HUES6 (cell line): ENCODE measurements at regions not wholly inside any gene's neighbourhood (a gene's known extent, or its start where the extent isn't known, plus 50 kb on each side); places are given as distances from the start of the nearest gene placed in this dataset.

Source experiments
- H3K27ac ChIP-seq: 2 replicates; pipeline ENCODE4 v1.7.0; 2013; ENCODE audit warnings: low read depth, mild to moderate bottlenecking, low read length, inconsistent platforms
- H3K27me3 ChIP-seq: 2 replicates; pipeline ENCODE4 v1.6.1; 2013; ENCODE audit warnings: low read length; ENCODE audit not compliant: control insufficient read depth, insufficient read depth
- H3K36me3 ChIP-seq: 2 replicates; pipeline ENCODE4 v1.6.1; 2013; ENCODE audit warnings: low read length; ENCODE audit not compliant: control insufficient read depth, insufficient read depth
- H3K4me1 ChIP-seq: 2 replicates; pipeline ENCODE4 v1.6.1; 2013; ENCODE audit warnings: low read length; ENCODE audit not compliant: control insufficient read depth, insufficient read depth
- H3K4me3 ChIP-seq: 2 replicates; pipeline ENCODE4 v1.5.1; 2013; ENCODE audit warnings: low read depth, low read length
- H3K9ac ChIP-seq: one replicate; pipeline ENCODE4 v1.6.1; 2013; ENCODE audit warnings: mild to moderate bottlenecking, low read length
- H3K9me3 ChIP-seq: 2 replicates; pipeline ENCODE4 v1.6.1; 2013; ENCODE audit warnings: low read depth, low read length; ENCODE audit not compliant: control insufficient read depth, insufficient read depth

GRCh38 chr9:96183751-96184150 lies 118.2 kb downstream of the HSD17B3 start:
- no peaks in the 10 kb centered on the region for H3K36me3 ChIP-seq
- no peak overlapping the region for H3K4me3 ChIP-seq
- H3K4me1 ChIP-seq, result peaks cover 12% of the 10 kb centered on the region
- H3K27me3 ChIP-seq, result no peaks in the 10 kb centered on the region
- H3K9ac ChIP-seq, result no peak overlapping the region
- H3K27ac ChIP-seq, result no peak overlapping the region
- peaks cover 14% of the 10 kb centered on the region; the same call in 1 of the 2 replicates for H3K9me3 ChIP-seq

DNA sequence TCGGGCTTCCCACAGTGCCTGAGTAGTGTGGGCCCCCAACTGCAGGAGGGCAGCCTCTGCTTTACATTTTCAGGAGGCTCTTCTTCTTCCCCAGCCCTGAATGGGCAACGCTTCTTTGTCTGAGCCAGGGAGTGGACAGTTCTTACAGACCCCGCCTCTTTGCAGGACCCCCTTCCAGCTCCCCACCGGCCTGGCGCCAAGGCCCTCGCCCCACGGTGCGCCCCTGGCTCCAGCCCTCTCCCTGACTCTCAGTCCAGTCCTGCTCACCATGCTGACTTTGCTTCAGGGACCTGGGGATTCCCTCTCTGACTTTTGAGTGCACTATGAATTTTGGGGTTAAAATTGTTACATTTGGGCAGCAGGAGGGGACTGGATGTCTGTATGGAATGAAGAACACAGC lies 123.8 kb downstream of the HSD17B3 start:
- Histone ChIP-seq H3K4me3 (no peak overlapping the region), H3K36me3 (no peaks in the 10 kb centered on the region), H3K4me1 (peaks cover 15% of the 10 kb centered on the region; the same call in 1 of the 2 replicates), H3K27ac (no peak overlapping the region), H3K9me3 (no peaks in the 10 kb centered on the region), H3K27me3 (no peaks in the 10 kb centered on the region), H3K9ac (no peak overlapping the region)

DNA sequence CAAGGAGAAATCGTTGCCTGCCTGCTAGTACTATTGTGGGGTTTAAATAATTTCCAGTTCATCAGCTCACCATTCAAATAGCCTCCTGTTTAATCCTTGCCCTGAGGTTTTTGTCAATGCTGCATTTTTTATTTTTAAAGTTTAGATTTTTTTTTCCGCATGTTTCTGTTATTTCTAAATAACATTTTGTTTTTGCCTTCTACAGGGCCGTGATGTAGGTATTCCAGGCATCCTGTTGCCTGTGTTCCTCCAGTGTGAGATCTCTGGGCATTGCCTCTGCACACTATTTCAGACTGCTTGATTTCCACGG lies 124.3 kb downstream of the HSD17B3 start:
- Histone ChIP-seq H3K27ac (no peak overlapping the region), H3K4me1 (peaks cover 15% of the 10 kb centered on the region; the same call in 1 of the 2 replicates), H3K27me3 (no peaks in the 10 kb centered on the region), H3K9ac (no peak overlapping the region), H3K36me3 (no peaks in the 10 kb centered on the region), H3K9me3 (no peaks in the 10 kb centered on the region), H3K4me3 (no peak overlapping the region)

DNA sequence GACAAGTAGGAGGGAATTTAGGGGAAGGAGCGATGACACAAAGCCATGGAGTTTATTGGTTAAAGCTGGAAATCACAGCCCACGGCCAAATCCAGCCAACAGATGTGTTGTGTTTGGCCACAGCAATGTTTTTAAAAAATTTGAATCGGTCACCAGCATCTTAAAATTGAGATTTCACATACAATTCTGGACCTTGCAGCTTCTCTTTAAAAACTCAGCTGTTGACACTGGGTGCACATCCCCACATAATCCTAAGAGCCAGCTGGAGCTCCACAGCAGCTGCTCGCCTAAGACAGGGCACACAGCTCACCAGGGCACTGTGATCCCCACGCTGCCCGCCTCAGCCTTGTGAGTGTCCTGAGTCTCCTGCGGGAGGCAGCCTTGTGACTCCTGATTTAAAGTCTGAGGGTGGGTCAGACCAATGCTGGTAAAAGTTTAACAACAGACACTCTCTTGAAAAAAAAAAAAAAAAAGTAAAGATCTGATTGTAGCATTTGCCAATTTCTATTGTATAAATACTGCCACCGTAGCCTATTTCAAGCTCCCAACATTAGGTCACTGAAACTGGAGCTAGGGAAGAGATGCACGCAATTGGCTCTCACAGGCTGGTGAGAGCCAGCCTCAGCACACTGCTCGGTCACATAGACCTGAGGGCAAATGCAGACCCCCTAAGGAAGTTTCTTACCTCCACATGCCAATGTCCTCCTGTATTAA lies 124.8 kb downstream of the HSD17B3 start:
- Histone ChIP-seq H3K27me3 (no peaks in the 10 kb centered on the region), H3K9ac (no peak overlapping the region), H3K4me3 (no peak overlapping the region), H3K36me3 (no peaks in the 10 kb centered on the region), H3K27ac (no peak overlapping the region), H3K9me3 (no peaks in the 10 kb centered on the region), H3K4me1 (peaks cover 15% of the 10 kb centered on the region; the same call in 1 of the 2 replicates)

DNA sequence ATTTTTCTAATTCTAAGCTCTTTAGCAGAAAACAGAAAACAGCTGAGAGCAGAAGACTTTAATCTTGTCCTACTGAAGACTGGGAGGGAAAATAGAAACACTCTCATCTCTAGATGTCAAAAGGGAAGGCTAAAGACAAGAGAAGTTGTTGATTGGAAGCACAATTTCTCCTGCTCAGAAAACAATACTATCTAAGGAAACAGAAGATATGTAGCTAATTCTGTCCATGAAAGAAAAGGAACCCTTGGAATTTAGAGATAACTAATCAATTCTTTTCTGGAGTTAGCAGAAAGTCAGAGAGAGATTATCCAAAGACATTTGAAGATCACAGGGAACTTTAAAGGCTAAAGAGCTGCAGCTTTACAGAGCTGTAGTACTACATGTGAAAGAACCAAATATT lies 126.2 kb downstream of the HSD17B3 start:
- Histone ChIP-seq H3K4me3 (no peak overlapping the region), H3K36me3 (no peaks in the 10 kb centered on the region), H3K4me1 (peaks cover 15% of the 10 kb centered on the region; the same call in 1 of the 2 replicates), H3K27me3 (no peaks in the 10 kb centered on the region), H3K9me3 (no peaks in the 10 kb centered on the region), H3K9ac (no peak overlapping the region), H3K27ac (no peak overlapping the region)

GRCh38 chr9:96175001-96175400 lies 127.0 kb downstream of the HSD17B3 start:
- Histone ChIP-seq H3K4me1 (peaks cover 23% of the 10 kb centered on the region), H3K9me3 (no peaks in the 10 kb centered on the region), H3K36me3 (no peaks in the 10 kb centered on the region), H3K9ac (no peak overlapping the region), H3K27ac (no peak overlapping the region), H3K27me3 (no peaks in the 10 kb centered on the region), H3K4me3 (no peak overlapping the region)

- Histone ChIP-seq H3K4me3 (no peak overlapping the region), H3K9ac (no peak overlapping the region), H3K36me3 (no peaks in the 10 kb centered on the region), H3K4me1 (peaks cover 29% of the 10 kb centered on the region), H3K9me3 (no peaks in the 10 kb centered on the region), H3K27me3 (no peaks in the 10 kb centered on the region), H3K27ac (no peak overlapping the region)
These were observed 127.6 kb downstream of the HSD17B3 start for GRCh38 chr9:96174371-96174770.

DNA sequence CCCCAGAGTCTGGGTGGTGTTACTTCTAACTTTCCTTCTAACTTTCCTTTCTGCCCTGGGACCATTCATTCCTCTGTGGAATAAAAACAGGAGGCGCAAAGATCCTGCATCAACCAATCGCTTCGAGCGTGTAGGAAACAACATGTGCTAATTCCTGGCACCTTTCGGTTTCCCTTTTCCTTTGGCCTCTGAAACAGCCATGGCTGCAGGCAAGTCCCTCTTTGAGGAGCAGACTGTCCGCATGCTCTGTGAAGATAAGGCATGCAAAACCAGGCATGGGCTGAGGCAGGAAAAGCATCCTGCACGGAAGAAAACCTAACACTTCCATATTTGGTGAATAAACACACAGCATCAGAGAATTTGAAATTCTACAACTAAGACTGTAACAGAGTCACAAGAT lies 128.3 kb downstream of the HSD17B3 start:
- H3K4me3 ChIP-seq, result no peak overlapping the region
- 0 out of 2 replicates have a peak, but pooled peaks cover under 1% of the 10 kb centered on the region for H3K27me3 ChIP-seq
- H3K36me3 ChIP-seq, result no peaks in the 10 kb centered on the region
- H3K27ac ChIP-seq, result no peak overlapping the region
- no peaks in the 10 kb centered on the region for H3K9me3 ChIP-seq
- H3K4me1 ChIP-seq, result peaks cover 36% of the 10 kb centered on the region
- H3K9ac ChIP-seq, result no peak overlapping the region

DNA sequence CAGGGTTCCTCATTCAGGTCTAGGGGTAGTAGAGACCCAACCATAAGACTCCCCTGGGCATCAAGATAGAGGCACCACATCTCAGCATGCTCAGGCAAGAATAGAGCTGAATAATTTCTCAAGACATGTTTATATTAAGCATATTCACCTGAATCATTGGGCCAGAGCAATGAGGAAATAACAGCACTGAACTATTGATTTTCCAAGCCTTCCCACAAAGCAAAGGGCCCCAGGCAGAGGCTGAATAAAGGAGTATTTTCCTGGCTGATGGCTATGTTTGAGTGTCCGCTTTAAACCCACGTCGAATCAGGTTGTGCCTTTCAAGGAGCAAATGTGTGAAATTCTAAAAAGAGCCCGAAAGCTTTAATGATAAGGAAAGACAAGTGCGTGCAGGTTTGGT lies 129.2 kb downstream of the HSD17B3 start:
- Histone ChIP-seq H3K27ac (no peak overlapping the region), H3K27me3 (0 out of 2 replicates have a peak, but pooled peaks cover 2% of the 10 kb centered on the region), H3K9me3 (no peaks in the 10 kb centered on the region), H3K4me3 (no peak overlapping the region), H3K4me1 (peaks cover 32% of the 10 kb centered on the region), H3K9ac (no peak overlapping the region), H3K36me3 (no peaks in the 10 kb centered on the region)

GRCh38 chr9:96171728-96172127 lies 130.2 kb downstream of the HSD17B3 start:
- H3K27me3 ChIP-seq, result 0 out of 2 replicates have a peak, but pooled peaks cover 2% of the 10 kb centered on the region
- no peak overlapping the region for H3K4me3 ChIP-seq
- no peaks in the 10 kb centered on the region for H3K9me3 ChIP-seq
- peaks cover 24% of the 10 kb centered on the region for H3K4me1 ChIP-seq
- H3K9ac ChIP-seq, result no peak overlapping the region
- no peak overlapping the region for H3K27ac ChIP-seq
- H3K36me3 ChIP-seq, result no peaks in the 10 kb centered on the region

- H3K27ac ChIP-seq, result peak overlapping the region; percentile 76; the same call in 1 of the 2 replicates
- H3K9ac ChIP-seq, result peak overlapping the region; percentile 45
- no peaks in the 10 kb centered on the region for H3K36me3 ChIP-seq
- 0 out of 2 replicates have a peak, but pooled peaks cover 2% of the 10 kb centered on the region for H3K27me3 ChIP-seq
- no peaks in the 10 kb centered on the region for H3K9me3 ChIP-seq
- H3K4me1 ChIP-seq, result peaks cover 23% of the 10 kb centered on the region
- H3K4me3 ChIP-seq, result peak overlapping the region; percentile 22; the same call in 1 of the 2 replicates
These were observed 132.1 kb downstream of the HSD17B3 start for GRCh38 chr9:96169901-96170300.
